ENCODE measurements at regions not wholly inside any gene's neighbourhood (a gene's known extent, or its start where the extent isn't known, plus 50 kb on each side); places are given as distances from the start of the nearest gene placed in this dataset.
"Not testable (repeated sequence)": the region's sequence is repeated elsewhere in the genome, so short reads cannot be mapped to it uniquely, and the experiment has no call there.

GRCh38 chr5:136924490-136924889 is 559.1 kb upstream of the TRPC7 start:
- DNase-seq (ENCODE audit: low read depth), result no peak

- no peak for DNase-seq (ENCODE audit: low read depth)
Observed at GRCh38 chr5:136910625-136911024, 545.3 kb upstream of the TRPC7 start.

DNA sequence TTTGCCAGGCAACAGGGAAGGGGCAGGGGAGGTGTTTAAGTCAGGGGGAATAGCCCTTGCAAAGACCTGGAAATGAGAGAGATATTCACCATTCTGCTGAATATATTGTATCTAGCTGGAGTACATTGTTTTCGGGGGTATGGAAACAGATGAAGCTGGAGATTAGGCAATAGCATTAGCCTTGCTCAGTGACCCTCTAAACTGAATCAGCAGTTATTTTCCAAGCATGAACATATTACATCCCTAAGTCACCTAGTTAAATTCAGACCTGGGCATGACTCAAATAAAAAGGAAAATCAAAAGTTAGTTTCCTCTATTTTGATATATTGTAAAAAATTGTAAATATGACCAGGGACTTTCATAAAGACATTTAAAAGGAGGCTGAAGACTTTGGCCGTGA is 544.6 kb upstream of the TRPC7 start:
- DNase-seq (ENCODE audit: low read depth), result no peak

DNA sequence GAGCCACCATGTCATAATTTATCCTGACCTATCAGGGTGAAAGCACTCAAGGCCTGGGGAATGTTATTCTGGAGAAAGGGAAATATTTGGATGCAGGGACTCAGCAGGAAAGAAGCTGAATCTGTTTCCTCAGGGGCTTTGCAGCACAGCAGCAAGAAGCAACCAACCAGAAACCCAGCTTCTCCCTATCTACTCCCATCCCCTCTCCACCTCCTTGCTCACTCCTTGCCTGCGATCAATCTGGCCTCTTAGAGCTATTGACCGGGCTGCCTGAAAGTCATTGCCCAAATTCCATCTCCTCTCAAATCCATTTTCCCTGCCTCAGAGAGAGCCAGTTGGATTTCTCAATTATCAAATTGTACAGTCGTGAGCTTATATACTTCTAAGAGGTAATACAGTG is 542.0 kb upstream of the TRPC7 start:
- no peak for DNase-seq (ENCODE audit: low read depth)

DNA sequence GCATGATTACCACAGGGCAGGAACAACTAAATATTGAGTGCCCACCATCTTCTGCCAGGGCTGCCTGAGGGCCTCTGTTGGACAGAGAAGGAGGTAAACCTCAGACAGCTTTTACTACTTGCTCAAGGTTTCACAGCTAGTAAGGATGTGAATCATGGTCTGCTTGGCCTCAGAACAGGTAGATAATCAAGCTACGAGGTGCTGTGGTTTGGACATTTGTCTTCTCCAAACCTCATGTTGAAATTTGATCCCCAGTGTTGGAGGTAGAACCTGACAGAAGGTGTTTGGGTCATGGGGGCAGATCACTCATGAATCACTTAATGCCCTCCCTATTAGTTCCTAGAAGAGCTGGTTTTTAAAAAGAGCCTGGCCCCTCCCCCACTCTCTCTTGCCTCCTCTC is 541.2 kb upstream of the TRPC7 start:
- DNase-seq (ENCODE audit: low read depth), result no peak

- DNase-seq (ENCODE audit: low read depth), result no peak
Observed at GRCh38 chr5:136905571-136905970, 540.2 kb upstream of the TRPC7 start.

- DNase-seq (ENCODE audit: low read depth), result no peak
Observed at GRCh38 chr5:136894070-136894469, 528.7 kb upstream of the TRPC7 start.

- DNase-seq (ENCODE audit: low read depth), result no peak
Observed at GRCh38 chr5:136892000-136892399, 526.7 kb upstream of the TRPC7 start.

DNA sequence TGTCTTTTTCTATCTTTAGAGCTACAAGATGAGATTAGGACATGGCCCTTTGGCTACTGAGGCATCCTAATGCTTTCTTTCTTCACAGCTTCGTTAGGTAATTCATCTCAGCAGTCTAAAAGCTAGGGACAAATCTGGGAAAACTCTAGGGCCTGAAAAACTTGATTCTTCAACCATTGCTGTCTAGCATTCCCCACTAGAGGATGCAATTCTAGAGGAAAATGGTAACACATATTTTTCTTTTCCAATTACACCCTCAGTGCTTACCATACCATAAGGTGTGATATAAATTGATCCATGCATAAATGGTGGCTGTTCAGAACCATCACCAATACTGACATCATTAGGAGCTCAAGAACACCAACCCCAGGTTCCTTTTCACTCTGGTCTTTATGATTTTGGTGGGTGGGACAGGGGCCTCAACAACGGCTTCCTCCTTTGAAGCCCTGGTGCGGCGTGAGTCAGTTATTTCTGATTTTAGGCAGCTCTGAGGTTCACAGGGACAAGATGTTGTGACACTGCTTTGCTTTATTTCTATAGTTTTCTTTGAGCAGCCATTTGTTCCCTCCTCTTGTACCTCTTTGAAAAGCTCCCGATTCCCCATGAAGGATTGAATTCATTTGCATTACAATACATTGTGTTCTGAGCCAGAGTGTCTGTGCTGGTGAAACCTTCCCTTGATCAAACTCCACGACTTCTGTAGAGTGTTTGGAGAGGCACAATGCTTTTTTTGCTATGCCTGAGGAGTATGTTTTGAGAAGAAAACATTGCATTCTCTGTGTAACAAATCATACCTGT is 526.0 kb upstream of the TRPC7 start:
- no peak for DNase-seq (ENCODE audit: low read depth)

GRCh38 chr5:136890431-136891148 is 525.2 kb upstream of the TRPC7 start:
- no peak for DNase-seq (ENCODE audit: low read depth)

- DNase-seq (ENCODE audit: low read depth), result peak; percentile 69
Observed at GRCh38 chr5:136886608-136887007, 521.3 kb upstream of the TRPC7 start.

DNA sequence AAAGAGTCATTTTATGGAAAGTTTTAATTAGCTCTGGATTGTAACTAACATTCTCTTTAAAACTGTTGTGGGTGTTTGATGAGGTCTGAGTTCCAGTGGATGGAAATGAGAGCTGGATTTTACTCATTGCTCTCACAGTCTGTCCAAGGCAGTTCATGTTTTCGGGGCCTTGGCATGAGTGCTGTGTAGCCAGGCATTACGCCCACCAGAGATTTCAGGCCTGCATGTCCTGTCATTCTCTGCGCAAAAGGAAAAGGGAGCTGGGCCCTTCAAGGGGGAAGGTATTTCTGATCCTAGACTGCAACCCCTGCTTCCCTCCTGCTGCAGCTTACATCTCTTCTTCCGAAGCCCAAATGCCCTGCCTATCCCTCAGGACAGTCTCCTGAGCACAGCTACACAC is 499.6 kb upstream of the TRPC7 start:
- no peak for DNase-seq (ENCODE audit: low read depth)

DNA sequence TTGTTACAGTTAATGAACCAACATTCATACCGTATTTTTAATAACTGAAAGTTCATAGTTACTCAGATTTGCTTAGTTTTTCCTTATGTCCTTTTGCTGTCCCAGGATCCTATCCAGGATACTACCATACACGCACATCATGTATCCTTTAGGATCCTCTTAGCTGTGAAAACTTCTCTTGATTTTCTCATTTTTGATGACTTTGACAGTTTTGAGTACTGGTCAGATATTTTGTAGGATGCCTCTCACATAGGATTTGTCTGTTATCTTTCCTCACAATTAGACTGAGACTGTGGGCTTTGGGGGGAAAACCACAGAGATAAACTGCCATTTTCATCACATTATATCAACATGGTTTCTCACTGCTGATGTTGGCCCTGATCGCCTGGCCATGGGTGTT is 491.3 kb upstream of the TRPC7 start:
- DNase-seq (ENCODE audit: low read depth), result no peak

GRCh38 chr5:136853971-136854370 is 488.6 kb upstream of the TRPC7 start:
- no peak for DNase-seq (ENCODE audit: low read depth)

DNA sequence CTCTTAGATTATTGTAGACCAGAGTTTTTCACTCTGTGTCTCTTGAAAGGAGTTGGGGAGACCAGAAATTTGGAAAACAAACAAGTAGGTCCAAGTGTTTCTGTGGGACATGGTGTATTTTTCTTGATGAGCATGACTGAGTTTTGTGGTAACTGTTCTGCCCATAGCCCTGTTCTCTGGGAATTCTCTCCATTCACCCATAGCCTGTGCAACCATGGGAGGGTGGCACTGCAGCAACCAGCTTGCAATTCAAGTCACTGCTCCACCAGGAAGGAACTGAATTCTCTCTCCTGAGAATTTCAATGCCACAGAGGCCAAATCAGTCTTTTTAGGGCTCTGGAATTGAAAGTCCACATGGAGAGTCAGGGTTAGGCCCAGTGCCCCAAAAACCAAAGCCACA is 475.3 kb upstream of the TRPC7 start:
- DNase-seq (ENCODE audit: low read depth), result no peak

GRCh38 chr5:136836093-136836492 is 470.7 kb upstream of the TRPC7 start:
- DNase-seq (ENCODE audit: low read depth), result no peak

- no peak for DNase-seq (ENCODE audit: low read depth)
Observed at GRCh38 chr5:136820848-136821247, 455.5 kb upstream of the TRPC7 start.

- DNase-seq (ENCODE audit: low read depth), result no peak
Observed at GRCh38 chr5:136819526-136820302, 454.4 kb upstream of the TRPC7 start.

GRCh38 chr5:136816327-136816726 is 451.0 kb upstream of the TRPC7 start:
- DNase-seq (ENCODE audit: low read depth), result no peak

DNA sequence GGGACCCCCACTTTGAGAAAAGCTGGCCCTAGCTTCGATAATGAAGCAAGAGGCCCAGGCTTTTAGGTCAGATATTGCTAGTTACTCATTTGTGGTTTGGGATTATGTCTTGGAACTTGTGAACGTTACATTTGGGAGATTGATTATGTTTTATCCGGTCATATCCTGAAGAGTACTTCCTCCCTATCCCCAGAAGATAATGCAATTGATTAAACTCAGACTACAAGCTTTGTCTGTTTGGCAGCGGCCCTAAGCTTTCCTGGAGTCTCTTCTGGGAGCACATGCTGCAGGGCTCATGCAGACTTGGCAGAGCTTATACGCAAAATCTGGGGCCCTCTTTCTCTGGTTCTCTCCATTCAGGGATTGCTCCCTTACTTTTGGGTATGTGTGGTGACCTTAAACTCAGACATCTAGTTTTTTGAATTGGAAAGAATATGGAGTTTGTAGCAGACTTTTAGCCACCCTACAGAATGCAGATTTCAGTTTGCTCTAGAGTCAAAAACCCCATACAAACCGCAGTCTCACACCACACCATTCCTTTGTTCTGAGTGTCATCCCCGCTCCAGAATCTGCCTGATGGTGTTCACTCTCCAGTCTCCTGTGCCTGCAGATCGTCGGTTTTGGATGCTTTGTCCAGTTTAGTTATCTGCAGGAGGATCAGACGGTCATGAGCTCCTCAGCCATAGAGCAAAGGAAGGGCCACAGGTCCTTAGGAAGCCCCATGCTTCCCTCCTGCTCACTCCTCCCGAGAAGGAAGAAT is 449.5 kb upstream of the TRPC7 start:
- peak; percentile 81 for DNase-seq (ENCODE audit: low read depth)

GRCh38 chr5:136812270-136812669 is 446.9 kb upstream of the TRPC7 start:
- not testable (repeated sequence) for DNase-seq (ENCODE audit: low read depth)

DNA sequence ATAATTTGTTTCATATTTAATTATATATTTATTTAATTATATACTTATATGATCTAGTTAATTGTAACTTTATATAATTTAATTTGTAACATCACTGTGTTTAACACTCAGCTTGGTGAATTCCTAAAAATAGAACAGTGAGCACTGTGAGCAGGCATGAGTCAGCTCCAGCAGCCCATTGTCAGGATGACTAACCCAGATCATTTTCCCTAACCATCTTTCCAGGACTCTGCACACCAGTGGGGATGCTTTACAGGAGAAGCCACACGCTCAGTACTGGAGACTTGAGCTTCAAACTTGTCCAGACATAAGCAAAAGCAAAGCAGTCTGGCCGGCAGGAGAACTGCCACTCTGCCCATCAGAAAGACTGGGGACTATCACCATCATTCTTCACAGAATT is 446.2 kb upstream of the TRPC7 start:
- DNase-seq (ENCODE audit: low read depth), result peak; percentile 92

Data from Daoy (cell line).